ENCODE measurements at regions not wholly inside any gene's neighbourhood (a gene's known extent, or its start where the extent isn't known, plus 50 kb on each side); places are given as distances from the start of the nearest gene placed in this dataset.
"Not testable (repeated sequence)": the region's sequence is repeated elsewhere in the genome, so short reads cannot be mapped to it uniquely, and the experiment has no call there.

DNA sequence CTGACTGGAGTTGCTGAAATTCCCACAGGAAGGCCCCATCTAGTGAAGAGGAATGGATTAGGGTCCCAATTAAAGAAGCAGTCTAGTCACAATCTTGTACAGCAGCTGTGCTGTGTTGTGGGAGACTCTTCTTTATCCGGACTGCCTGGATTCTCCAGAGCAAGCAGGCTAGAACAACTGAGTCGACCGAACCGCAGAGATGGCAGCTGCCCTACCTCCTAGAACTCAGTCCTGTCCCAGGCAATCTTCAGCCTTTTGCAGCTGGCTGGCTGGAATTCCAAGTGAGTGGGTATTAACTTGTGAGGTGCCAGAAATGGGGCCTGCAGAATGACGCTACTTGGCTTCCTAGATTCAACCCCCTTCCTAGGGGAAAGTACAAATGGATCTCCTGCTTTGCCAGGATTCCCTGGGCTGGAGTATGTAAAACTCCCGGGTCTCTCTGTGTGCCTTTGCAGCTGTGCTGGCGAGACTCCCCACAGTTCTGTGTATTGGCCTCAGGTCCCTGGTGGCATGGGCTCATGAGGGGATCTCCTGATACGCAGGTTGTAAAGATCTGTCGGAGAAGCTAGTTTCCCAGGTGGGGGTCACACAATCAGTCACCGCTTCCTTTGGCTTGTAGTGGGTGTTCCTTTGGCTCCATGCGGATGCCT is 1952.6 kb upstream of the LRRTM1 start:
- no peak for DNase-seq

DNA sequence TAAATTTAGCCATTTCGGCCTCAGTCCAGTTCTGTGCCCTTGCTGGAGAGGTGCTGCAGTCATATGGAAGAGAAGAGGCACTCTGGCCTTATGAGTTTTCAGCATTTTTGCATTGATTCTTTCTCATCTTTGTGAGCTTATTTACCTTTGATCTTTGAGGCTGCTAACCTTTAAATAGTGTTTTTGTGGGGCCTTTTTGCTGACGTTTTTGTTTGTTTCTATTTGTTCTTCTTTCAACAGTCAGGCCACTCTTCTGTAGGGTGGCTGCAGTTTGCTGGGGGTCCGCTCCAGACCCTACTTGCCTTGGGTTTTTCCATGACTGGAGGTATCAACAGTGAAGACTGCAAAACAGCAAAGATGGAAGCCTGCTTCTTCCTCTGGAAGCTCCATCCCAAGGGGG is 1951.7 kb upstream of the LRRTM1 start:
- DNase-seq = no peak

DNA sequence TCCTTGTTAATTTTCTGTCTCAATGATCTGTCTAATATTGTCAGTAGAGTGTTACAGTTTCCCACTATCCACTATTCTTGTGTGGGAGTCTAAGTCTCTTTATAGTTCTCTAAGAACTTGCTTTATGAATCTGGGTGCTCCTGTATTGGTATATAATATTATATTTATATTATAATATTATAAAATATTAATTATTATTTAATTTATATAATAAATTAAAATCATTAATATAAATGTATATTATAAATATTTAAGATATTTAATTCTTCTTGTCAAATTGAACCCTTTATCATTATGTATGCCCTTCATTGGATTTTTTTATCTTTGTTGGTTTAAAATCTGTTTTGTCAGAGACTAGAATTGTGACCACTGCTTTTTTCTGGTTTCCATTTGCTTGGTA is 1950.2 kb upstream of the LRRTM1 start:
- DNase-seq = no peak

- no peak for DNase-seq
Observed at GRCh38 chr2:82246220-82246775, 1941.7 kb upstream of the LRRTM1 start.

DNA sequence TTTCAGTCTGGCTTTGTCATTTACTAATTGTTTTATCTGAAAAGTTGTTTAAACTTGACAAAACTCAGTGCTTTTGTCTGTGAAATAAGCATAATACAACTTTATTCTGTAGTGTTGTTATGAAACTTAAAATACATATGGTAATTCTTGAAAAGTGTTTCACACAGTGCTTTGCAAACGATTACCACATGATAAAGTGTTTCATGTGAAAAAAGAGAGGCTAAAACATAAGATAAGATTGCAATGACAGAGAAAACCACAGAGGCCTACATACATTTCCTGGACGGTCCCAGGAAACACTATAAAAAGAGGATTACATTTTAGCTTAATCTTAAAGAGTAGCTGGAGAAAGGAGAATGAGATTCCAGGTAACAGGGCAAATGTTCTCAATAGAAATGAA is 1934.6 kb upstream of the LRRTM1 start:
- DNase-seq = no peak

DNA sequence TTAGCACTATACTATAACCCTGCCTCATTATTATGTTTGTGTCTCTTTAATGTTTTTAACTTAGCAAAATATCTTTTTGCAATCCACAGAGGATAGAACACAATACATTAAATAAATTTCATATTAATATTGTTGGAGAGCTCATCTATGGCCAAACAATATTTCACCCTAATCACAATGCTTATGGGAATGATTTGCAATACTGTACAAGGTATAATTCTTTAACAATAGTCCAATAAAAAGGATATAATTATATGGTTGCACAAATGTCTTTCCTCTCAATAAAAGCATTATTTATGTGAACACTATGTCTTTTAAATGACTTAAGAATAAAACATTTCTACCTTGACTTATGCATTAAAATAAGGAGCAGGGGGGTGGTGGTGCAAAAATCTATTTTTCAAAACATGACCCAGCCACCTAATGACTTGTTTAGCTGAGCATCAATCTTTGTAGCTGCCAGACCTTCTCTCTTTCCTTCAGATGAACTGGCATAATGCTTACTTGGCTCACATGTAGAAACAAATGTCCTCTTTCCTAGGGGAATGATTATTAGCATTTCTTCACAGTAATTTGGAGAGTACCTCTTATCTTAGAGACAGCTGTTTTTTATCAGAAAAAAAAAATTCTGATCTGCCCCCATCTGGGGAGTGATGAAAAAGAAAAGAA is 1933.6 kb upstream of the LRRTM1 start:
- DNase-seq = no peak

- no peak for DNase-seq
Observed at GRCh38 chr2:82234283-82234874, 1929.8 kb upstream of the LRRTM1 start.

DNA sequence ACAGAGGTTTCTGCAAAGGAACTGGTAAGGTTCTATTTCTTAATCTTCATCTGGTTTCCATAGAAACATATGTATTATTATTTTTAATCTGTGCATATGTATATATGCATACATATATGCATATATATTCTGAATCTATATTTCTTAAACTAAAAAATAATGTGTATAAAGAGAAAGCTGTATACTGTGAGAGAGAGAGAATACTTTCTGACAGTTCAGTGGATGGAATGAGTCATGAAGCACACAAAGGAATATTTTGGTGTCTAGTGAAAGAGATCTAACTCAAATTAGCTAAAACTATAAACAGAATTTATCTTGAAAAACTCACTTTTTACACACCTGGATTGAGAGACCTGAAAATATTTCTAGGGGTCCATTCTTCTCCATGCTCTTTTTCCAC is 1929.3 kb upstream of the LRRTM1 start:
- no peak for DNase-seq

DNA sequence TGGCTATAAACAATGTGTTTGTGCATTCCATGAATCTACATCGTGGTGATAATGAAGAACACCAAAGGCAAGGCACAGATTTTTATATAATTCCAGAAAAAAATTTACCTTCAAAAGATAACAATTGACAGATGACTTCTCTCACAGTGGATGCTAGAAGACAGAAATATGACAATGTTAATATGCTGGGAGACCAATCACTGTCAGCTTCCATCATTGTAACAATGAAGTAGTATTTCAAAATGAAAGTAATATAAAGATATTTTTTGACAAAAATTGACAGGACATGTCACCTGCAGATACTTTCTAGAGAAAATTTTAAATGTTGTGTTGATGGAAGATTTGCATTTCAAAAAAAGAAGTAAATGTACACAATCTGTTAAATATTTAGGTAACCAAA is 1925.9 kb upstream of the LRRTM1 start:
- DNase-seq = no peak

- no peak for DNase-seq
Observed at GRCh38 chr2:82226441-82226840, 1921.9 kb upstream of the LRRTM1 start.

- DNase-seq = no peak
Observed at GRCh38 chr2:82224301-82224940, 1919.9 kb upstream of the LRRTM1 start.

DNA sequence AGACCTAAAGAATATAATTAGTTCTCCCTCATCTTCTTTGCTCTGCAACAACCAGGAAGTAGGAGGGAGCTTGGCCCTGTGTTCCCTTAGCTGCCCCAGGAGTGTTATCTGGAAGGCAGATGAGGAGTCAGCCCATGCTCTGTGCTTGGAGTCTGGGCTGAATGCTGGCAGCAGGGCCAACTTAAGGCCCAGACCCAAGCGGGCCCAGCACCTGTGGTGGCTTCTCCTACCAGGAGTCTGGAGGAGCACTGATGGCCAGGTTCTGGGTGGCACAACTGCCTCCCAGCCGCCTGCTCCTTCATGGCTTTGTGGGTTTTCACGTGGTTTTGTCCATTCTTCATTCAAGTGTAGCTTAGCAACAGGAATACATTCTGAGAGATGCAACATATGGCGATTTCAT is 1910.7 kb upstream of the LRRTM1 start:
- no peak for DNase-seq

DNA sequence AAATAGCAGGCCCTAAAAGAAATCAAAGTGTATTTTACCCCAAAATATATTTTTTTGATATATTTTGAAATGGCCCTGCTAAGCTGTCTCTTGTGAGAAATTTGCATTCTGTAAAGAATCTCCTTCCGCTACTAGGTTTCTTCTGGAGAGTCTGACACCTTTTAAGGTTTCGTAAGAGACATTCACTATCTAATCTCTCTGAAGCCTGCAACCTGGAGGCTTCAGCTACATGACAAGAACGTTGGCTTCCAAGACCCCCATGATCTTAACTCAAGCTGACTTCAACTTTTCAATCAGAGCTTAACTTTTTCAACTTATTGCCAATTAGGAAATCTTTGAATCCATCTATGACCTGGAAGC is 1894.9 kb upstream of the LRRTM1 start:
- no peak for DNase-seq

DNA sequence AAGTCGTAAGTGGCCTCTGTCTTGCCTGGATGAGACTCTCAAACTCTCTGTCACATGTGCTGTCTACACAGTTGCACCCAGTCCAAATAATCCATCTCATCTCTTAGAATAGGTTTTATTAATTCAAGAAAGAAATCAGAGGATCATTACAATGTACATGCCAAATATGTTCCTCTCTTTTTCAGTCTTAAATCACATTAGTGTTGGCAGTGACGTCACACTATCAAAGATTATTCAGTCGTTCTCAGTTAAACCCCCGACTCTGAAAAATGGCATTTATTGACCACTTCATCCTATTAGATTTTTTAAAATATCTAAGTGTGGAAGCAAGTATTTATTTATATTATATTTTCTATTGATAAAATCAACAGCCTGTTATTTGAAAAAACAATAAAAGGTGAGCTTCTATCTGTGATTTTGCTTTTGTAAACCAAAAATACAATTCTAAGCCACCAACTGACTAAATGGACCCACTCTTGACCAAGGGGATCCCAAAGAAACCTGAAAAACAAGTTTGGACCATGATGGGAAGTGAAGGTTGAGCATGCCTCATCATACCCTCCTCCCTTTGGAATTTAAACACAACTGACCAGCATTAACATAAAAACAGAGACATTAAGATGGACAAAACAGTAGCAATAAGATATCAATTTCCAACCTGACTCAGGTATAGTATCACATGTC is 1894.4 kb upstream of the LRRTM1 start:
- DNase-seq = no peak

DNA sequence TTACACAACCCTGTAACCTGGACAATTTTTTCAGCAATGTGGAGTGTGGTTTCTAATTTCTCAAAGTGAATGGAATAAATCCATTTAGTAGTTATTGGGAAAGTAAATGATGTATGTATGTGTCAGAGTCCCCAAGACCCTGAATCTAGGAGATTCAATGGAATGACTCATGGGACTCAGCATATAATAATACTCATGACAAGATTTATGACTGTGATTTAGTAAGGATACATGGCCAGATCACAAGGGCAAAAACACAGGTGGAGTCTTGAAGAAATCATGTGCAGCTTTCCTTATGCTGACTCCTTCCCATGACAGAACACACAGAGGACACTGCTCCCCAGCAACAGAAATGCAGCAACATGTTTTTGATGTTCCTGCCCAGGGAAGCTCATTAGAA is 1877.7 kb upstream of the LRRTM1 start:
- no peak for DNase-seq

DNA sequence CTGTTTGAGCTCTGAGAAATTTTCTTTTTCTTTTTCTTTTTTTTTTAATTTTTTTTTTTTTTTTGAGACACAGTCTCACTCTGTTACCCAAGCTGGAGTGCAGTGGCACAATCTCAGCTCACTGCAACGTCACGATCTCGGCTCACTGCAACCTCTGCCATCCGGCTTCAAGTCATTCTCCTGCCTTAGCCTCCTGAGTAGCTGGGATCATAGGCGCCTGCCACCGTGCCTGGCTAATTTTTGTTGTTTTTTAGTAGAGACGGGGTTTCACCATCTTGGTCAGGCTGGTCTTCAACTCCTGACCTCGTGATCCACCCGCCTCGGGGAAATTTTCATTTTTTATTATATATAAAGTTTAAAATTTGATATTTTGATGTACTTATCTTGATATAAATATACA is 1870.7 kb upstream of the LRRTM1 start:
- DNase-seq = not testable (repeated sequence)

DNA sequence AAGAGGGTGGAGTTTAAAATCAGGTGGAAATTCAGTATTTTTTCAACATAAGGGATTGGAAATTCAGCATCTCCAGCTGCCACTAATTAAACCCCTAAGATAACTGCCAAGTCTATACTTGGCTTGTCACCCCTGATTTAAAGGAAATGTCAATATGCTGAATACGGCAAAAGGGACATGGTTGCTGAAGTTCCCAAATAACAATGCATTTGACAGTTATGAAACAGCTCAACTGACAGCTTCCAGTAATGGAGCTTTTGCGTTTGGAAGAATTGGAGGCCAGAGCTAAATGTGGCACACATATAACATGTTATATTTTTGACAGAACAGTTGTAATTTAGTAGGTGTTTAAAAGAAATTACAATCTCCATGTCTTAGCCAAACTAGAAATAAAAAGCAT is 1867.9 kb upstream of the LRRTM1 start:
- no peak for DNase-seq

GRCh38 chr2:82169379-82169778 is 1864.8 kb upstream of the LRRTM1 start:
- DNase-seq = no peak

DNA sequence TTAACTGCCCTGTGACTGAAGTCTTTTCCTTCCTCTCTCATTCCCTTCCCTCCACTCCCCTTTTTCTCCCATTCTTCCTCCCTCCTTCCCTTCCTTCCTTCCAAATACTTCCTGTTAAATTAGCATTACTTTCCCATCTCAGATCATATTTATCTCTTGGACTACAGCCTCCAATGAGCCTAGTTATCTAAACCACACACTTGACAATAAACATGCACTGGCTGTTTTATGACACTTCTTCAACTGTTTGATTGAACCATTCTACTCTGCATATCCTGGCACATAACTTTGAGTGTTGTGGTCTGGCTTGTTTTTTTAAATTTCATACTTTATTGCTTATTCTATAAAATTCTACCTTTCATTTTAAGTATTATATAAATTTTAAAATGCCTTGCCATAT is 1860.8 kb upstream of the LRRTM1 start:
- no peak for DNase-seq

GRCh38 chr2:82158150-82158549 is 1853.6 kb upstream of the LRRTM1 start:
- DNase-seq = no peak

DNA sequence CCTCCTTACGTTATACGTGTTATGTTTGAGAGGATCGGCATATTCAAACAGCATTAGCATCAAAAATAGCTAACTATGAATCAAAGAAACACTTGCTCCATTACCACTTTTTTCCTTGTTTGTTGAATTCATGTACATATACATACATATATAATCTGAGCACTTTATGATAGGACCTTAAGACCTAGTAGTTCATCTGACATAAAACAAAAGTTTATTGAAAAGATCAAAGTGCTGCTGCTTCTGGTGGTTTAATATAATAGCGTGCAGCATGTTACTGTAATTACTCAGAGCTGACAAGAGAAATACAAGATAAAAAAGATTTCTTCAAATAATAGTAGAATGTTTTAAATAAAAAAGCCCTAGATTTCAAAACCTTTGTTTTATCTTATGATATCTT is 1850.9 kb upstream of the LRRTM1 start:
- DNase-seq = no peak

GRCh38 chr2:82143343-82143742 is 1838.8 kb upstream of the LRRTM1 start:
- DNase-seq = no peak

DNA sequence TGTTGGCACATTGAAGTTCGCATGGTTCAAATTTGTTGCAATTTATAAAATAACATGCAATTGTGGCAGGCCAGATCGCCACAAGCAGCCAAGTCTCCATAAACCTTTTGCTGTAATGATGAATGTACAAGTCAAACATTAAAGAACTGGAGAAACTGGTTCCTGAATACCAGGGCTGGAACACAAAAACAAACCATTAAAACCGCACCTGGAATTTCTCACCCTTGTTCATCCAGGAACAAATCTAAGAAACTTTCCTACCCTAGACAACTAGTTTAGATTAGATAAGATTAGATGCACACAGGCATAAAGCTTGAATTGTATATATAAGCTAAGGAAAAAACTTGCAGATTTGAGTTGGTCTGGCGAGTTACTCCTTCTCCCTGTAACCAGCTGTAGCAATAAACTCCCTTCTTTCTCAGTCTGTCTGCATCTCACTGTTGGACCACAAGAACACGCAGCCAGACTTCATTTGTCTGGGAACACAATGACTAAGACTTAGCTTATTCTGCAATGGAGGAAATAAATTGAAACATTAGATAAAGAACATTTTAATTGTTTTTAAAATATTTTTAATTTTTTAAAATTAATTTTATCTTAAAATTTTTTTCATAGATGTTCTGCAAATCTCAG is 1835.5 kb upstream of the LRRTM1 start:
- no peak for DNase-seq

Data from NCI-H187 treated with DMSO at 0.1 percent for 48 hours (cell line).